Large intestine (tissue), 3 donors: ENCODE measurements at regions not wholly inside any gene's neighbourhood (a gene's known extent, or its start where the extent isn't known, plus 50 kb on each side); places are given as distances from the start of the nearest gene placed in this dataset.

Experiments used
- DNase-seq, 2 donors: peaks; one replicate each; pipeline versions ENCODE4 v3.0.0 to v3.0.0-alpha.2; 2013
- H3K27ac ChIP-seq: one replicate; pipeline ENCODE4 v1.5.1; 2013; ENCODE audit warnings: low read length
- H3K27me3 ChIP-seq: 2 replicates; pipeline ENCODE4 v1.6.1; 2013; ENCODE audit warnings: low read length; ENCODE audit not compliant: control insufficient read depth, insufficient read depth
- H3K36me3 ChIP-seq: 2 replicates; pipeline ENCODE4 v1.6.1; 2013; ENCODE audit warnings: low read length; ENCODE audit not compliant: control insufficient read depth, insufficient read depth
- H3K4me1 ChIP-seq: one replicate; pipeline ENCODE4 v1.6.1; 2013; ENCODE audit warnings: low read length; ENCODE audit not compliant: control insufficient read depth, insufficient read depth
- H3K4me3 ChIP-seq: one replicate; pipeline ENCODE4 v1.5.1; 2013; ENCODE audit warnings: low read length
- H3K9me3 ChIP-seq: one replicate; pipeline ENCODE4 v1.6.1; 2013; ENCODE audit warnings: mild to moderate bottlenecking, low read depth, low read length, moderate library complexity; ENCODE audit not compliant: control insufficient read depth
- WGBS: methylation state at CpG from one replicate; pipeline ENCODE4 v1.1.5; 2013; ENCODE audit warnings: low lambda C conversion rate; ENCODE audit not compliant: insufficient coverage; 5-methylcytosine and 5-hydroxymethylcytosine counted together

DNA sequence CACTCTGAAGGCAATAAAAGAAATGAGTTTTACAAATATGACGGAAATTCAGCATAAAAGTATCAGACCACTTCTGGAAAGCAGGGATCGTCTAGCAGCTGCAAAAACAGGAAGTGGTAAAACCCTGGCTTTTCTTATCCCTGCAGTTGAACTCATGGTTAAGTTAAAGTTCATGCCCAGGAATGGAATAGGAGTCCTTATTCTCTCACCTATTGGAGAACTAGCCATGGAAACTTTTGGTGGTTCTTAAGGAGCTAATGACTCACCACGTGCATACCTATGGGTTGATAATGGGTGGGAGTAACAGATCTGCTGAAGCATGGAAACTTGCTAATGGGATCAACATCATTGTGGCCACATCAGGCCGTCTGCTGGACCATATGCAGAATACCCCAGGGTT lies 93.5 kb upstream of the RGMB start:
- Histone ChIP-seq H3K9me3 (no peaks in the 10 kb centered on the region), H3K4me1 (no peaks in the 10 kb centered on the region), H3K36me3 (no peaks in the 10 kb centered on the region), H3K27ac (no peak overlapping the region), H3K27me3 (no peaks in the 10 kb centered on the region), H3K4me3 (no peak overlapping the region)
- no CpG with 5 or more reads among the region's 4 CpGs for WGBS
- DNase-seq, result no peak

DNA sequence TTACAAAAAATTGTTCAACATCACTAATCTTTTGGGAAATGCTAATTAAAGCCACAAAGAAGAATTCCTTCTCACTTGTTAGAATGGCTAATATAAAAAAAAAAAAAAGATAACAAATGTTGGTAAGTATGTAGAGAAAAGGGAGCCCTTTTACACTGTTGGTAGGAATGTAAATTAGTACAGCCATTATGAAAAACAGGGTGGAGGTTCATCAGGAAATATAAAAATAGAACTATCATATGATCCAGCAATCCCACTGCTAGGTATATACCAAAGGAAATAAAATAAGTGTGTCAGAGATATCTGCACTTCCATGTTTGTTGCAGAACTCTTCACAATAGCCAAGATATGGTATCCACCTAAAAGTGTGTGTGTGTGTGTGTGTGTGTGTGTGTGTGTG lies 83.5 kb upstream of the RGMB start:
- Histone ChIP-seq H3K4me3 (no peak overlapping the region), H3K4me1 (no peaks in the 10 kb centered on the region), H3K27me3 (no peaks in the 10 kb centered on the region), H3K9me3 (no peaks in the 10 kb centered on the region), H3K27ac (no peak overlapping the region), H3K36me3 (no peaks in the 10 kb centered on the region)
- DNase-seq, result no peak

DNA sequence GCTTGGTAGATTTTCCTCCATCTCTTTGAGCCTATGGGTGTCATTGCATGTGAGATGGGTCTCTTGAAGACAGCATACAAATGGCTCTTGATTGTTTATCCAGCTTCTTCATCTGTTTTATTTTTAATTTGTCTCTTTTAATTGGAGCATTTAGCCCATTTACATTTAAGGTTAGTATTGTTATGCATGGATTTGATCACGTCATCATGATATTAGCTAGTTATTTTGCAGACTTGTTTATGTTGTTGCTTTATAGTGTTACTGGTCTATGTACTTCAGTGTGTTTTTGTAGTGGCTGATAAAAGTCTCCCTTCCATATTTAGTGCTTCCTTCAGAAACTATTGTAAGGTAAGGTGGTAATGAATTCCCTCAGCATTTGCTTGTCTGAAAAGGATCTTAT lies 78.6 kb upstream of the RGMB start:
- Histone ChIP-seq H3K27me3 (no peaks in the 10 kb centered on the region), H3K4me1 (no peaks in the 10 kb centered on the region), H3K27ac (no peak overlapping the region), H3K36me3 (no peaks in the 10 kb centered on the region), H3K4me3 (no peak overlapping the region), H3K9me3 (no peaks in the 10 kb centered on the region)
- no peak for DNase-seq
- no CpG with 5 or more reads among the region's 1 CpG for WGBS

DNA sequence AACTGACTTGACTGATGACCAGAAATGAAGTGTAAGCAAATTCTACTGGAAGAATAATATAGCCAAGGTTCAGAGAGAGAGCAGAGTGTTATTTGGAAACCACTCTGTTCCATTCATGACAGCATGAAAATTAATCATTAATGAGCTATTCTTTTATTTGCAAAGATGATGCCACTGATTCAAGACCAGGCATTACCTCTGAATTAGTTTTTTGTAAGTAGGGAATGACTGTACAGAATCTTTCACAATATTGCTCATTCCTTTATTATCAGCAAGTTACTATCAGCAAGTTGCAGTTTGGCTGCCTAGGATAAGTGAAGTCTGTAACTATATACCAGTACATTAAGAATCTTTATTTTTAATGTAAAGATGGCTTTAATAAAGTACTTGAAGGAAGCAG lies 75.1 kb upstream of the RGMB start:
- no peak for DNase-seq
- Histone ChIP-seq H3K27ac (no peak overlapping the region), H3K4me3 (no peak overlapping the region), H3K4me1 (no peaks in the 10 kb centered on the region), H3K9me3 (peaks cover 5% of the 10 kb centered on the region), H3K27me3 (no peaks in the 10 kb centered on the region), H3K36me3 (no peaks in the 10 kb centered on the region)

DNA sequence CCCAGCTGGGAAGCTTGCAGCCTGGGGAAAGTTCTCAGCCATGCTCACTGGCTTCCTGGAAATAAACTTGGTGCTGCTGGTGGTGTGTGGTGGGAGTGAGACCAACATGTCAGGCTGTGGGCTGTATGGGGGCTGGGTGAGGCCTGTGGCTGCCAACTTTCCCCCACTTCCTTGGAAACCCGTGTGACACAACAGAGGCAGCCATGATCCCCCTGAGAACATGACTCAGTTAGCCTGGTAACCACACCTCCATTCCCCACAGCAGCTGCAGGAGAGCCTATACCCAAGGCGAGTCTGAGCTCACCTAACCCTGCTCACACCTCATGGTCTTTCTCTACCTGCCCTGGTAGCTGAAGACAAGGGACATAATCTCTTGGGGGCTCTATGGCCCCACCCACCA lies 72.7 kb upstream of the RGMB start:
- no peak overlapping the region for H3K27ac ChIP-seq
- no peak for DNase-seq
- H3K4me1 ChIP-seq, result no peaks in the 10 kb centered on the region
- H3K36me3 ChIP-seq, result no peaks in the 10 kb centered on the region
- no CpG with 5 or more reads among the region's 2 CpGs for WGBS
- H3K27me3 ChIP-seq, result no peaks in the 10 kb centered on the region
- H3K9me3 ChIP-seq, result peaks cover 5% of the 10 kb centered on the region
- no peak overlapping the region for H3K4me3 ChIP-seq

GRCh38 chr5:98705841-98706240 lies 67.6 kb upstream of the RGMB start:
- H3K9me3 ChIP-seq, result peaks cover 5% of the 10 kb centered on the region
- H3K4me1 ChIP-seq, result no peaks in the 10 kb centered on the region
- WGBS, result 100% methylated on average over 1 of the region's 2 CpGs
- H3K4me3 ChIP-seq, result no peak overlapping the region
- no peaks in the 10 kb centered on the region for H3K27me3 ChIP-seq
- H3K36me3 ChIP-seq, result no peaks in the 10 kb centered on the region
- no peak for DNase-seq
- H3K27ac ChIP-seq, result no peak overlapping the region

DNA sequence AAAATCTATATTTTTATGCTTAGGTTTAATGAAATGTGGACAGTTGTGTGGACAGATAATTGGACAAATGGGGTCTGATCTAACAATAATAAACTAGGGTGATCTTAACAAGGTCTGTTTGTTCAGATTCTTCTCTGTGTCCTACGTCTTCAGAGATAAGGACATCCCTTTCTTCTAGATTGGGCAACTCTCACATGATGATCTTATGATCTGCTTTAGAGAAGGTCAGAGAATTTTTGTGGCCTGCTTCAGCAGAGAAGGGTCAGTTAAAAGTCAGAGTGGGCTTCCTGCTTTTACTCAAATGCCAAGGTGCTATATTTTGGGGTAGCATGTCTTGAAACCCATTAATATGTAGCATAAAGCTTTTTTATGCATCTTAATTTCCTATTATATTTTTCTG lies 63.8 kb upstream of the RGMB start:
- no peak for DNase-seq
- Histone ChIP-seq H3K36me3 (no peaks in the 10 kb centered on the region), H3K4me3 (no peak overlapping the region), H3K4me1 (no peaks in the 10 kb centered on the region), H3K9me3 (no peaks in the 10 kb centered on the region), H3K27me3 (no peaks in the 10 kb centered on the region), H3K27ac (no peak overlapping the region)
- WGBS, result no CpG with 5 or more reads among the region's 1 CpG

DNA sequence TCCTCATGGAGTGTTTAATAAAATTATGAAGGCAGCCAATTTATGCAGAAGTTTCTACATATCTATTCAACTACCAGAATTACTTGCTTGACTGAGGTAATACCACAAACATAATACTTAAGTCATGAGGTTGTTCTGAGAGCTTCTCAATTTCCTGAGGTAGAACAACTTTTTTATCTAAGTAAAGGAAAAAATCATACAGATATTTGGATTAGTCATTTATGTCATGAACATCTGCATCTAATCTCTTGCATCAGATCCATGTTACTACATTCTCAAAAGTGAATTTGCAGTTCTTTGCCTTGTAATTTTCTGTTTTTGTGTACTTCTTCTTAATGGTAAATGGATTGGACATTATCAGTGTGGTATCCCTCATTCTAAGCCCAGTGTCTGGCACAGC lies 60.4 kb upstream of the RGMB start:
- H3K27me3 ChIP-seq, result no peaks in the 10 kb centered on the region
- DNase-seq, result no peak
- H3K36me3 ChIP-seq, result no peaks in the 10 kb centered on the region
- H3K9me3 ChIP-seq, result no peaks in the 10 kb centered on the region
- H3K27ac ChIP-seq, result no peak overlapping the region
- H3K4me3 ChIP-seq, result no peak overlapping the region
- H3K4me1 ChIP-seq, result no peaks in the 10 kb centered on the region

DNA sequence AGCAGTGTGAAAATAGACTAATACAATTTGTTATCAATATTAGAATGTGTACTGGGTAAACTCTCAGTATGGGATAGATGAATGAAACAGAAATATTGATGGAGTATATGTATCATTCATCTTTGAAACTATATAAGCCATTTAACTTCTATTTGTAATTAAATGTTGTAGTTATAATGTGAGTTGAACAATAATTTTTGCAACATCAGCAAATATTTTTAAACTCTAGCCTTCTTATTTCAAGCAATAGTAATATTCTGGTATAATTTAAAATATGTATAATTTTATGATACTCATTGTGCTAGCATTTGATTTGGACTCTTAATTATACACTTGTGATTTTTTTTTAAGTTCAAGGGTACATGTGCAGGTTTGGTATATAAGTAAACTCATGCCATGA lies 59.6 kb upstream of the RGMB start:
- no peak for DNase-seq
- Histone ChIP-seq H3K9me3 (no peaks in the 10 kb centered on the region), H3K36me3 (no peaks in the 10 kb centered on the region), H3K4me1 (no peaks in the 10 kb centered on the region), H3K27me3 (no peaks in the 10 kb centered on the region), H3K4me3 (no peak overlapping the region), H3K27ac (no peak overlapping the region)

DNA sequence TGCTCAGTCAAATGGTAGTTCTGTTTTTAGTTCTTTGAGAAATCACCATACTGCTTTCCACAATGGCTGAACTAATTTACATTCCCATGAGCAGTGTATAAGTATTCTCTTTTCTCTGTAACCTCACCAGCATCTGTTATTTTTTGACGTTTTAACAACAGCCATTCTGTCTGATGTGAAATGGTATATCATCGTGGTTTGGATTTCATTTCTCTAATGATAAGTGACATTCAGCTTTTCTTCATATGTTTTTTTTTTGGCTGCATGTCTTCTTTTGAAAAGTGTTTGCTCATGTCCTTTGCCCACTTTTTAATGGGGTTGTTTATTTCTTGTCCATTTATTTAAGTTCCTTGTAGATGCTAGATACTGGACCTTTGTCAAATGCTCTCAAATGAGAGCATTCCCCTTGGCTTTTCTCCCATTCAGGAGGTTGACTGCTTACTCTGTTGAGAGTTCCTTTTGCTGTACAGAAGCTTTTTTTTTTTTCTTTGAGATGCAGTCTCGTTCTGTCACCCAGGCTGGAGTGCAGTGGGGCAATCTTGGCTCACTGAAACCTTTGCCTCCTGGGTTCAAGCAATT lies 58.7 kb upstream of the RGMB start:
- 95% methylated on average over 2 of the region's 3 CpGs for WGBS
- H3K27ac ChIP-seq, result no peak overlapping the region
- no peak overlapping the region for H3K4me3 ChIP-seq
- no peaks in the 10 kb centered on the region for H3K4me1 ChIP-seq
- DNase-seq, result no peak
- no peaks in the 10 kb centered on the region for H3K36me3 ChIP-seq
- H3K27me3 ChIP-seq, result no peaks in the 10 kb centered on the region
- H3K9me3 ChIP-seq, result no peaks in the 10 kb centered on the region

DNA sequence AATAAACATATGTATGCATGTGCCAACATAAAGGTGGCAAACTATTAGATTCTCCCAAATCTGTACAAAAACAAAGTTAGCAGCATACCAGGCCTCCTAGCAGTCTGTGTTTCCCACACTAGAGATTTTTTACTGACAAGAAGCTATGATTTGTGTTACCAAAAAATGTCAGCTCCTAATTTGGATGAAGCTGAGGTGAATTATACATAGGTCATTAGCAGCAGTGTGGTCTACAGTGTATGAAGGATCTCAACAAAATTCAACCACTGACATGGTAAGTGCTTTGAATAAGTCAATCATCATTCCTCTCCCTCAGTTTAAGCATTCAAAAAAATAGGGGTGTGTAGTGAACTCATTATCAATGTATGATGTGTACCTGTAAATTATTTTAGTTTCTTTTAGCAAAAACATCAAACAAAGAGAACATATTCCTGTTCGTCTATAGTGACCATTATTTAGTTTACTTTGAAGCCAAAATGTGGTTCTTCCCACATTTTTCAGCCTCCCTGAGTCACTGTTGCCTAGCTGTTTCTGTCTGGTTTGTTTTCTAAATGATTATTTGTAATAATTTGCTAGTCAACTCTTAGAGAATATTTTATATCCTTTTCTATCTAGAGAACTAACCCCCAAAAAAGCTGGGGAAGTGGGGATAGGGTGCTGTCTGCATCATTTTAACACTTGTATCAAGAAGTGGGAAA lies 52.1 kb upstream of the RGMB start:
- H3K9me3 ChIP-seq, result no peaks in the 10 kb centered on the region
- DNase-seq, result no peak
- no peaks in the 10 kb centered on the region for H3K27me3 ChIP-seq
- no peak overlapping the region for H3K4me3 ChIP-seq
- no CpG with 5 or more reads among the region's 1 CpG for WGBS
- H3K4me1 ChIP-seq, result no peaks in the 10 kb centered on the region
- H3K27ac ChIP-seq, result no peak overlapping the region
- no peaks in the 10 kb centered on the region for H3K36me3 ChIP-seq
